ENCODE measurements at regions not wholly inside any gene's neighbourhood (a gene's known extent, or its start where the extent isn't known, plus 50 kb on each side); places are given as distances from the start of the nearest gene placed in this dataset.

- Histone ChIP-seq H3K9me3 (ENCODE audit: low read depth) (no peaks in the 10 kb centered on the region), H3K4me2 (no peak overlapping the region), H3K27me3 (no peaks in the 10 kb centered on the region), H2AFZ (no peak overlapping the region), H3K9me2 (replicated peaks; ENCODE audit: insufficient read depth) (no peaks in the 10 kb centered on the region), H3K4me3 (no peak overlapping the region), H3K4me1 (ENCODE audit: insufficient read depth) (no peaks in the 10 kb centered on the region), H3K79me2 (no peaks in the 10 kb centered on the region), H3K27ac (no peak overlapping the region), H4K20me1 (ENCODE audit: insufficient read depth, poor library complexity, severe bottlenecking) (no peaks in the 10 kb centered on the region), H3K36me3 (replicated peaks; ENCODE audit: insufficient read depth, low read depth) (no peaks in the 10 kb centered on the region)
- TF ChIP-seq EZH2phosphoT487 (IDR thresholded peaks at IDR 0.05; ENCODE audit: low read depth, severe bottlenecking, unreplicated experiment) (no peak), EZH2 (IDR thresholded peaks at IDR 0.05; ENCODE audit: borderline replicate concordance) (no peak)
- TF ChIP-seq, protein P1, sequence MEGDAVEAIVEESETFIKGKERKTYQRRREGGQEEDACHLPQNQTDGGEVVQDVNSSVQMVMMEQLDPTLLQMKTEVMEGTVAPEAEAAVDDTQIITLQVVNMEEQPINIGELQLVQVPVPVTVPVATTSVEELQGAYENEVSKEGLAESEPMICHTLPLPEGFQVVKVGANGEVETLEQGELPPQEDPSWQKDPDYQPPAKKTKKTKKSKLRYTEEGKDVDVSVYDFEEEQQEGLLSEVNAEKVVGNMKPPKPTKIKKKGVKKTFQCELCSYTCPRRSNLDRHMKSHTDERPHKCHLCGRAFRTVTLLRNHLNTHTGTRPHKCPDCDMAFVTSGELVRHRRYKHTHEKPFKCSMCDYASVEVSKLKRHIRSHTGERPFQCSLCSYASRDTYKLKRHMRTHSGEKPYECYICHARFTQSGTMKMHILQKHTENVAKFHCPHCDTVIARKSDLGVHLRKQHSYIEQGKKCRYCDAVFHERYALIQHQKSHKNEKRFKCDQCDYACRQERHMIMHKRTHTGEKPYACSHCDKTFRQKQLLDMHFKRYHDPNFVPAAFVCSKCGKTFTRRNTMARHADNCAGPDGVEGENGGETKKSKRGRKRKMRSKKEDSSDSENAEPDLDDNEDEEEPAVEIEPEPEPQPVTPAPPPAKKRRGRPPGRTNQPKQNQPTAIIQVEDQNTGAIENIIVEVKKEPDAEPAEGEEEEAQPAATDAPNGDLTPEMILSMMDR (IDR thresholded peaks at IDR 0.05; ENCODE audit: poor library complexity) = no peak
- WGBS (ENCODE audit: low lambda C conversion rate, missing lambda C conversion rate) = 95% methylated on average over 13 of the region's 13 CpGs
- no peak for DNase-seq (ENCODE audit: low spot score)
Observed at GRCh38 chr5:173790836-173791546, 97.2 kb upstream of the CPEB4 start.

- no peaks in the 10 kb centered on the region for H3K4me1 ChIP-seq (ENCODE audit: insufficient read depth)
- DNase-seq (ENCODE audit: low spot score) = no peak
- 82% methylated on average over 3 of the region's 3 CpGs for WGBS (ENCODE audit: low lambda C conversion rate, missing lambda C conversion rate)
Observed at GRCh38 chr5:173791878-173792277, 96.3 kb upstream of the CPEB4 start.

GRCh38 chr5:173792781-173793547, 95.2 kb upstream of the CPEB4 start:
- Histone ChIP-seq H3K79me2 (no peaks in the 10 kb centered on the region), H3K27me3 (no peaks in the 10 kb centered on the region), H3K9me2 (replicated peaks; ENCODE audit: insufficient read depth) (no peaks in the 10 kb centered on the region), H3K36me3 (replicated peaks; ENCODE audit: insufficient read depth, low read depth) (no peaks in the 10 kb centered on the region), H3K4me3 (no peak overlapping the region), H3K4me2 (no peak overlapping the region), H3K9me3 (ENCODE audit: low read depth) (no peaks in the 10 kb centered on the region), H3K27ac (no peak overlapping the region), H4K20me1 (ENCODE audit: insufficient read depth, poor library complexity, severe bottlenecking) (no peaks in the 10 kb centered on the region), H3K4me1 (ENCODE audit: insufficient read depth) (no peaks in the 10 kb centered on the region), H2AFZ (no peak overlapping the region)
- DNase-seq (ENCODE audit: low spot score) = no peak
- WGBS (ENCODE audit: low lambda C conversion rate, missing lambda C conversion rate) = 92% methylated on average over 7 of the region's 7 CpGs
- no peak for TF ChIP-seq EZH2phosphoT487 (IDR thresholded peaks at IDR 0.05; ENCODE audit: low read depth, severe bottlenecking, unreplicated experiment)
- no peak for TF ChIP-seq EZH2 (IDR thresholded peaks at IDR 0.05; ENCODE audit: borderline replicate concordance)
- TF ChIP-seq, protein P1 (IDR thresholded peaks at IDR 0.05; ENCODE audit: poor library complexity) = no peak

More at GRCh38 chr5:173791878-173792277, 96.3 kb upstream of the CPEB4 start:
- Histone ChIP-seq H3K36me3 (replicated peaks; ENCODE audit: insufficient read depth, low read depth) (no peaks in the 10 kb centered on the region), H3K9me2 (replicated peaks; ENCODE audit: insufficient read depth) (no peaks in the 10 kb centered on the region), H3K4me3 (no peak overlapping the region), H3K4me2 (no peak overlapping the region), H4K20me1 (ENCODE audit: insufficient read depth, poor library complexity, severe bottlenecking) (no peaks in the 10 kb centered on the region), H3K27me3 (no peaks in the 10 kb centered on the region), H3K79me2 (no peaks in the 10 kb centered on the region), H3K9me3 (ENCODE audit: low read depth) (no peaks in the 10 kb centered on the region), H3K27ac (no peak overlapping the region), H2AFZ (no peak overlapping the region)
- TF ChIP-seq EZH2phosphoT487 (IDR thresholded peaks at IDR 0.05; ENCODE audit: low read depth, severe bottlenecking, unreplicated experiment) = no peak
- TF ChIP-seq, protein P1 (IDR thresholded peaks at IDR 0.05; ENCODE audit: poor library complexity) = no peak
- TF ChIP-seq EZH2 (IDR thresholded peaks at IDR 0.05; ENCODE audit: borderline replicate concordance) = no peak

Data from hepatocyte (in vitro differentiated cells).